Astrocyte (in vitro differentiated cells and primary cell): ENCODE measurements at regions not wholly inside any gene's neighbourhood (a gene's known extent, or its start where the extent isn't known, plus 50 kb on each side); places are given as distances from the start of the nearest gene placed in this dataset.

Experiments
- CTCF ChIP-seq: IDR thresholded peaks from 2 replicates; pipeline ENCODE4 v1.5.1; 2011; ENCODE audit warnings: low read depth, mild to moderate bottlenecking, inconsistent platforms, low read length, moderate library complexity; ENCODE audit not compliant: insufficient read depth
- EZH2 ChIP-seq: IDR thresholded peaks from 2 replicates; pipeline ENCODE4 v1.6.1; 2012; ENCODE audit warnings: mild to moderate bottlenecking, low read length, inconsistent platforms; ENCODE audit not compliant: insufficient read depth

DNA sequence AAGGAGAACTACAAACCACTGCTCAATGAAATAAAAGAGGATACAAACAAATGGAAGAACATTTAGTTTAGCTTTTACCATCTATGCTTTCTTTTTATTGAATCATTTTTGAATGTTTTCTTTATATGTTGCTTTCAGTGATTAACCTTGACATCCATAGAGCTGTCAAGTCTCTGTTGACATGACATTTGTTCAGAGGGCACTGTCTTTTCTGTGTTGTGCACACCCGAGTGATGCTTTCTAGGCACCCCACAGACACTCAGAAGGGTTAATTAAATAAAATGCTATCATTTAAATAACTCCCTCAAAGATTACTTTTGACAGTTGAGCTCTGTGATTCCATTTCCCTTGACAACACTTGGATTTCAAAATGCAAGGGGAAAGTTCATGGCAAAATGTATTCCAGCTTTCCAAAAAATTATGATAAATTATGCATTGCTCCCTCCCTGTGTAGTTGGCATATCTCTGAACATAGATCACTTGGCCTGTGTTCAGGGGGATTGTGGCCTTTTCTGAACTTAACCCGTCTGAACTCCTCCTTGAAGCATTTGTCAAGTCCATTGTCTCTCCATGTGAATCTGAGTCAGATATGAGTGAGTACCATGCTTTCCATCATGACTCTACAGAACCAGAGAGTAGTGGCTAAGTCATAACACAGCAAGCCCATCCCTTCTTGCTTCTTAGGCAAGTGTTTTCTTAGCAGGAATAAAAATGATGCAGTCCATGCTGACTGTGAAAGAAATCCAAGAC is 372.6 kb downstream of the RPRM start:
- TF ChIP-seq CTCF (no peak), EZH2 (no peak)
